ENCODE measurements at regions not wholly inside any gene's neighbourhood (a gene's known extent, or its start where the extent isn't known, plus 50 kb on each side); places are given as distances from the start of the nearest gene placed in this dataset.
A peak's percentile ranks its signal among the peaks of the same experiment; 100 is the strongest.
"Not testable (repeated sequence)": the region's sequence is repeated elsewhere in the genome, so short reads cannot be mapped to it uniquely, and the experiment has no call there.

GRCh38 chr7:73918926-73919693, 58.2 kb downstream of the TMEM270 start:
- no peaks in the 10 kb centered on the region for H3K36me3 Mint-ChIP-seq (ENCODE audit: low read depth)
- H3K4me1 Mint-ChIP-seq (ENCODE audit: low read depth), result peaks cover under 1% of the 10 kb centered on the region
- peak; percentile 72 for DNase-seq (ENCODE audit: low spot score)
- no peak overlapping the region for H3K27ac Mint-ChIP-seq (ENCODE audit: unreplicated experiment)
- peaks cover under 1% of the 10 kb centered on the region for H3K9me3 Mint-ChIP-seq (ENCODE audit: low read depth)
- TF ChIP-seq CTCF (IDR thresholded peaks at IDR 0.05), result no peak
- H3K4me3 Mint-ChIP-seq (ENCODE audit: unreplicated experiment), result no peak overlapping the region
- H3K27me3 Mint-ChIP-seq (ENCODE audit: low read depth), result no peaks in the 10 kb centered on the region

- H3K36me3 Mint-ChIP-seq (ENCODE audit: low read depth), result peaks cover 1% of the 10 kb centered on the region
- H3K4me1 Mint-ChIP-seq (ENCODE audit: low read depth), result peaks cover 5% of the 10 kb centered on the region
- no peak for TF ChIP-seq CTCF (IDR thresholded peaks at IDR 0.05)
- DNase-seq (ENCODE audit: low spot score), result no peak
- peaks cover 4% of the 10 kb centered on the region for H3K9me3 Mint-ChIP-seq (ENCODE audit: low read depth)
- no peak overlapping the region for H3K4me3 Mint-ChIP-seq (ENCODE audit: unreplicated experiment)
- H3K27ac Mint-ChIP-seq (ENCODE audit: unreplicated experiment), result no peak overlapping the region
- H3K27me3 Mint-ChIP-seq (ENCODE audit: low read depth), result no peaks in the 10 kb centered on the region
Observed at GRCh38 chr7:73919694-73920375, 58.9 kb downstream of the TMEM270 start.

- Mint-ChIP-seq H3K4me1 (ENCODE audit: low read depth) (peaks cover 12% of the 10 kb centered on the region), H3K4me3 (ENCODE audit: unreplicated experiment) (no peak overlapping the region), H3K36me3 (ENCODE audit: low read depth) (peaks cover 1% of the 10 kb centered on the region)
Observed at GRCh38 chr7:73920406-73921134, 59.6 kb downstream of the TMEM270 start.

GRCh38 chr7:73921623-73922528, 60.9 kb downstream of the TMEM270 start:
- H3K36me3 Mint-ChIP-seq (ENCODE audit: low read depth), result peaks cover 3% of the 10 kb centered on the region
- H3K4me3 Mint-ChIP-seq (ENCODE audit: unreplicated experiment), result no peak overlapping the region

More at GRCh38 chr7:73920406-73921134, 59.6 kb downstream of the TMEM270 start:
- peaks cover 4% of the 10 kb centered on the region for H3K9me3 Mint-ChIP-seq (ENCODE audit: low read depth)
- TF ChIP-seq CTCF (IDR thresholded peaks at IDR 0.05), result no peak
- DNase-seq (ENCODE audit: low spot score), result no peak
- H3K27me3 Mint-ChIP-seq (ENCODE audit: low read depth), result no peaks in the 10 kb centered on the region
- H3K27ac Mint-ChIP-seq (ENCODE audit: unreplicated experiment), result no peak overlapping the region

GRCh38 chr7:73928644-73929043, 67.7 kb downstream of the TMEM270 start:
- H3K4me3 Mint-ChIP-seq (ENCODE audit: unreplicated experiment); H3K27me3 Mint-ChIP-seq (ENCODE audit: low read depth); DNase-seq (ENCODE audit: low spot score); H3K36me3 Mint-ChIP-seq (ENCODE audit: low read depth): not testable (repeated sequence)
- Mint-ChIP-seq H3K9me3 (ENCODE audit: low read depth) (peaks cover 17% of the 10 kb centered on the region), H3K27ac (ENCODE audit: unreplicated experiment) (peak overlapping the region; percentile 27), H3K4me1 (ENCODE audit: low read depth) (peaks cover 29% of the 10 kb centered on the region)

More at GRCh38 chr7:73921623-73922528, 60.9 kb downstream of the TMEM270 start:
- DNase-seq (ENCODE audit: low spot score), result no peak
- peaks cover 11% of the 10 kb centered on the region for H3K9me3 Mint-ChIP-seq (ENCODE audit: low read depth)
- no peak overlapping the region for H3K27ac Mint-ChIP-seq (ENCODE audit: unreplicated experiment)
- H3K27me3 Mint-ChIP-seq (ENCODE audit: low read depth), result no peaks in the 10 kb centered on the region
- peaks cover 13% of the 10 kb centered on the region for H3K4me1 Mint-ChIP-seq (ENCODE audit: low read depth)
- no peak for TF ChIP-seq CTCF (IDR thresholded peaks at IDR 0.05)

Measured in chondrocyte (in vitro differentiated cells).